ENCODE measurements at regions not wholly inside any gene's neighbourhood (a gene's known extent, or its start where the extent isn't known, plus 50 kb on each side); places are given as distances from the start of the nearest gene placed in this dataset.

GRCh38 chr5:91906494-91906893 lies 523.4 kb upstream of the ARRDC3 start:
- Mint-ChIP-seq H3K27ac (no peak overlapping the region), H3K36me3 (no peaks in the 10 kb centered on the region), H3K9me3 (peaks cover 6 to 18% of the 10 kb centered on the region in 2 donors), H3K4me1 (no peaks in the 10 kb centered on the region), H3K4me3 (no peak overlapping the region), H3K27me3 (ENCODE audit: low read depth in 2 of 2) (no peaks in the 10 kb centered on the region)
- ATAC-seq, result no peak
- Histone ChIP-seq H3K4me3 (ENCODE audit: low read length) (no peak overlapping the region), H3K4me1 (ENCODE audit: control insufficient read depth, insufficient read depth, low read length) (no peaks in the 10 kb centered on the region), H3K36me3 (ENCODE audit: control insufficient read depth, insufficient read depth, low read length) (no peaks in the 10 kb centered on the region), H3K27me3 (ENCODE audit: control insufficient read depth, insufficient read depth, low read length) (no peaks in the 10 kb centered on the region), H3K9me3 (ENCODE audit: control insufficient read depth, insufficient read depth, low read length) (no peaks in the 10 kb centered on the region), H3K27ac (ENCODE audit: low read length) (no peak overlapping the region)
- intact Hi-C loops (cut with micrococcal nuclease), result no loop called here
- TF ChIP-seq CTCF (IDR thresholded peaks at IDR 0.05), result no peak
- WGBS (ENCODE audit: insufficient coverage), result 86% methylated on average over 1 of the region's 1 CpG
- no peak for DNase-seq

GRCh38 chr5:91906027-91906426 lies 522.9 kb upstream of the ARRDC3 start:
- Mint-ChIP-seq H3K36me3 (no peaks in the 10 kb centered on the region), H3K4me1 (no peaks in the 10 kb centered on the region), H3K27me3 (ENCODE audit: low read depth in 2 of 2) (no peaks in the 10 kb centered on the region), H3K4me3 (no peak overlapping the region), H3K27ac (no peak overlapping the region), H3K9me3 (peaks cover 6 to 18% of the 10 kb centered on the region in 2 donors)
- H3K27me3 ChIP-seq (ENCODE audit: control insufficient read depth, insufficient read depth, low read length), result no peaks in the 10 kb centered on the region
- H3K4me3 ChIP-seq (ENCODE audit: low read length), result no peak overlapping the region
- TF ChIP-seq CTCF (IDR thresholded peaks at IDR 0.05), result no peak
- no peak overlapping the region for H3K27ac ChIP-seq (ENCODE audit: low read length)
- H3K4me1 ChIP-seq (ENCODE audit: control insufficient read depth, insufficient read depth, low read length), result no peaks in the 10 kb centered on the region
- DNase-seq (no peak), ATAC-seq (no peak)
- no peaks in the 10 kb centered on the region for H3K36me3 ChIP-seq (ENCODE audit: control insufficient read depth, insufficient read depth, low read length)
- intact Hi-C loops (cut with micrococcal nuclease), result no loop called here
- no peaks in the 10 kb centered on the region for H3K9me3 ChIP-seq (ENCODE audit: control insufficient read depth, insufficient read depth, low read length)

GRCh38 chr5:91898898-91899297 lies 515.8 kb upstream of the ARRDC3 start:
- Mint-ChIP-seq H3K4me3 (no peak overlapping the region), H3K4me1 (no peaks in the 10 kb centered on the region), H3K27ac (no peak overlapping the region), H3K9me3 (peaks cover 4 to 12% of the 10 kb centered on the region in 2 donors), H3K27me3 (ENCODE audit: low read depth in 2 of 2) (no peaks in the 10 kb centered on the region), H3K36me3 (no peaks in the 10 kb centered on the region)
- Histone ChIP-seq H3K27me3 (ENCODE audit: control insufficient read depth, insufficient read depth, low read length) (no peaks in the 10 kb centered on the region), H3K4me3 (ENCODE audit: low read length) (no peak overlapping the region), H3K9me3 (ENCODE audit: control insufficient read depth, insufficient read depth, low read length) (no peaks in the 10 kb centered on the region), H3K27ac (ENCODE audit: low read length) (no peak overlapping the region), H3K36me3 (ENCODE audit: control insufficient read depth, insufficient read depth, low read length) (no peaks in the 10 kb centered on the region), H3K4me1 (ENCODE audit: control insufficient read depth, insufficient read depth, low read length) (no peaks in the 10 kb centered on the region)
- 75% methylated on average over 2 of the region's 2 CpGs for WGBS (ENCODE audit: insufficient coverage)
- no peak for TF ChIP-seq CTCF (IDR thresholded peaks at IDR 0.05)
- ATAC-seq, result no peak
- intact Hi-C loops (cut with micrococcal nuclease), result no loop called here
- no peak for DNase-seq

- intact Hi-C loops (cut with micrococcal nuclease), result no loop called here
- no peak for ATAC-seq
- WGBS (ENCODE audit: insufficient coverage), result 81% methylated on average over 6 of the region's 6 CpGs
- H3K36me3 ChIP-seq (ENCODE audit: control insufficient read depth, insufficient read depth, low read length), result no peaks in the 10 kb centered on the region
- no peaks in the 10 kb centered on the region for H3K4me1 Mint-ChIP-seq
- no peaks in the 10 kb centered on the region for H3K36me3 Mint-ChIP-seq
- H3K4me3 ChIP-seq (ENCODE audit: low read length), result no peak overlapping the region
- no peak for DNase-seq
- H3K27ac Mint-ChIP-seq, result no peak overlapping the region
- H3K4me3 Mint-ChIP-seq, result no peak overlapping the region
- no peaks in the 10 kb centered on the region for H3K4me1 ChIP-seq (ENCODE audit: control insufficient read depth, insufficient read depth, low read length)
- no peaks in the 10 kb centered on the region for H3K27me3 Mint-ChIP-seq (ENCODE audit: low read depth in 2 of 2)
- no peak for TF ChIP-seq CTCF (IDR thresholded peaks at IDR 0.05)
- peaks cover under 1 to 6% of the 10 kb centered on the region in 2 donors for H3K9me3 Mint-ChIP-seq
- no peaks in the 10 kb centered on the region for H3K9me3 ChIP-seq (ENCODE audit: control insufficient read depth, insufficient read depth, low read length)
- no peak overlapping the region for H3K27ac ChIP-seq (ENCODE audit: low read length)
- H3K27me3 ChIP-seq (ENCODE audit: control insufficient read depth, insufficient read depth, low read length), result no peaks in the 10 kb centered on the region
Observed at GRCh38 chr5:91898019-91898418, 514.9 kb upstream of the ARRDC3 start.
